Spleen (tissue), 7 donors: ENCODE measurements at regions not wholly inside any gene's neighbourhood (a gene's known extent, or its start where the extent isn't known, plus 50 kb on each side); places are given as distances from the start of the nearest gene placed in this dataset.

Experiments used
- CTCF ChIP-seq, 11 experiments: fragments of 200-600 bp in 7 of 11; fragments of 450-650 bp in 4 of 11; sonication (generic) in 4 of 11; IDR thresholded peaks in 8 of 11; conservative IDR thresholded peaks in 3 of 11; 1 replicate in 7 of 11; 2 replicates in 4 of 11; pipeline versions ENCODE4 v1.4.0 to v1.8.0; 2016 to 2021; ENCODE audit warnings: antibody characterized with exemption in 11 of 11, inconsistent platforms in 4 of 11, mild to moderate bottlenecking in 1 of 11
- POLR2A ChIP-seq, 3 donors: fragments of 450-650 bp; IDR thresholded peaks; one replicate each; pipeline ENCODE4 v1.5.1; 2017; ENCODE audit warnings: antibody characterized with exemption in 3 of 3, mild to moderate bottlenecking in 1 of 3
- donor health status: DM: no; HTN: no; CAD: no; lungs with moderate emphysema.
- donor health status: DM: no; HTN: no; CAD: no.
- donor health status: DM: no; HTN: no; CAD: no.

GRCh38 chrY:17366400-17366799 is 513.6 kb downstream of the CDY2B start:
- TF ChIP-seq CTCF (IDR thresholded peaks at IDR 0.05 in 8 of 11, conservative IDR thresholded peaks at IDR 0.05 in 3 of 11) (no peak), POLR2A (IDR thresholded peaks at IDR 0.05) (no peak)
